ENCODE measurements at regions not wholly inside any gene's neighbourhood (a gene's known extent, or its start where the extent isn't known, plus 50 kb on each side); places are given as distances from the start of the nearest gene placed in this dataset.

DNA sequence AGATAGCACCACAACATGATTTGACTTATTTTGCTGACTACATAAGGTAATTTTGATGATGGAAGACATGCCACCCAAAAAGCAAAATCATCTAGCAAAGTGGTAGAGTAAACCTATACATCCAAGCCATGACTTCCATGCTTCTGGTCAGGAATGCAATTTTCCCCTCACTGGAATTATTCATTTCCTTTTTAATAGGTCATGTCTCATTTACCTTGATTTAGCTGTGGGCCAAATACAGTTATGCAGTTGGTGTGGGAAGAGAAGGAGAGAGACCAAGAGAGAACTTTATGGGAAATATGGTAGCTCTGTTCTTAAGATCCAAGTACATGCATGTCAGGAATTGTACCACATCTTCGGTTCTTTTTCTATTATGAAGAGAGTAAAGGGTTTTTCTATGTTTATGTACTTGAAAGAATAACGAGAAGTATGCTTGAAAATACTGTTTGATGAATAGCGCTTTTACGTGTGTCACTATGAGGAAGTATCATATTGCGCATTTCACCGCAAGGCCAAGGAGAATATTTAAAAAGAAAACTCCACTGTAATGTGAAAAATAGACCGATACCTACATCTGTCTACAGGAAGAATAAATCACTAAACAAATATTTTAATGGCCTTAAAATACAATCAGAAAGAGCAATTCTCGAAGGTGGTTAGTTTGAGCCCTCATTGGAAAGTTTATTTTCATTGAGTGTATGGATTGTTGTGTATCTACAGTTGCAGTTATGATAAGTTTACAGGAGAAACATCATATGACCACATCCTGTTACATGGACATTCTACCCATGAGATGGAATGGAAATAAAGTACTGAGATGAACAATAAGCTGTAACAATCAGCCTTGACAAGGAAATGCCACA, 134.0 kb downstream of the FOXD1 start:
- no peak for TF ChIP-seq EGR1 (IDR thresholded peaks at IDR 0.05)
- no peak for TF ChIP-seq USF1 (IDR thresholded peaks at IDR 0.05)
- TF ChIP-seq TAF1 (IDR thresholded peaks at IDR 0.05; ENCODE audit: low read depth) = no peak
- TF ChIP-seq EP300 (IDR thresholded peaks at IDR 0.05; ENCODE audit: borderline replicate concordance) = 0 out of 2 replicates have a peak, but pooled peaks have one; percentile 59
- no peak for TF ChIP-seq CEBPB (IDR thresholded peaks at IDR 0.05)
- no peak for TF ChIP-seq YY1 (IDR thresholded peaks at IDR 0.05; ENCODE audit: low read depth)
- no peak for TF ChIP-seq REST (IDR thresholded peaks at IDR 0.05; ENCODE audit: low read depth)
- TF ChIP-seq FOXM1 (IDR thresholded peaks at IDR 0.05; ENCODE audit: borderline replicate concordance, low read depth) = 0 out of 2 replicates have a peak, but pooled peaks have one; percentile 23
- no peak for TF ChIP-seq RAD21 (IDR thresholded peaks at IDR 0.05; ENCODE audit: low read depth)
- TF ChIP-seq TEAD4 (IDR thresholded peaks at IDR 0.05) = peak; percentile 55
- peak; percentile 23; the same call in 1 of the 2 replicates for TF ChIP-seq NFIC (IDR thresholded peaks at IDR 0.05)
- TF ChIP-seq TCF12 (IDR thresholded peaks at IDR 0.05; ENCODE audit: low read depth) = no peak

Measured in Ishikawa (cell line).